GM13977 (cell line): ENCODE measurements at regions not wholly inside any gene's neighbourhood (a gene's known extent, or its start where the extent isn't known, plus 50 kb on each side); places are given as distances from the start of the nearest gene placed in this dataset.

Experiments
- DNase-seq: peaks from one replicate; pipeline ENCODE4 v3.0.0; 2012; ENCODE audit warnings: low spot score
- CTCF ChIP-seq: IDR thresholded peaks from 2 replicates; pipeline ENCODE4 v1.5.1; 2012; ENCODE audit warnings: mild to moderate bottlenecking, control low read depth; ENCODE audit not compliant: insufficient read depth; ENCODE audit errors: extremely low read depth, missing control alignments
- in situ Hi-C: fragments of 300-500 bp; cut with MboI; formaldehyde crosslinking; loops from one replicate; pipeline ENCODE4 v1.12.0; 2022; ENCODE audit warnings: low sequenced_read_pairs, low pct_unique_long_range_greater_than_20kb, mixed read lengths, inconsistent platforms; ENCODE audit not compliant: unreplicated experiment

GRCh38 chr13:40398065-40398464, 268.4 kb downstream of the FOXO1 start:
- in situ Hi-C loops: no loop called here
- DNase-seq: no peak
- TF ChIP-seq CTCF: no peak

DNA sequence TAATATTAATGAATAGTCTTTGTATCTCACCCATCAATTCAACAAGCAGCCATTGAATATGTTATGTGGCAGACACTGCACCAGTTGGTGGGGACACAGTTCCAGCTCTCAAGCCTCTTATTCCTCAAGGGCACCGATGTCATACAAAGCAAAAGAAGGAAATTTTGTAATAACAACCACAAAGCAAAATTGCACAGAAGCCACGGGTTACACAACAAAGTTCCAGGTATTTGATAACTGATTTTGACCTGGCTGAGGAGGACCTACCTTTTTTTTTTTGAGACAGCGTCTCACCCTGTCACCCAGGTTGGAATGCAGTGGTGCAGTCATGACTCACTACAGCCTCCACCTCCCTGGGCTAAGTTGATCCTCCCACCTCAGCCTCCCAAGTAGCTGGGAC, 266.7 kb downstream of the FOXO1 start:
- TF ChIP-seq CTCF: no peak
- in situ Hi-C loops: no loop called here
- DNase-seq: no peak

DNA sequence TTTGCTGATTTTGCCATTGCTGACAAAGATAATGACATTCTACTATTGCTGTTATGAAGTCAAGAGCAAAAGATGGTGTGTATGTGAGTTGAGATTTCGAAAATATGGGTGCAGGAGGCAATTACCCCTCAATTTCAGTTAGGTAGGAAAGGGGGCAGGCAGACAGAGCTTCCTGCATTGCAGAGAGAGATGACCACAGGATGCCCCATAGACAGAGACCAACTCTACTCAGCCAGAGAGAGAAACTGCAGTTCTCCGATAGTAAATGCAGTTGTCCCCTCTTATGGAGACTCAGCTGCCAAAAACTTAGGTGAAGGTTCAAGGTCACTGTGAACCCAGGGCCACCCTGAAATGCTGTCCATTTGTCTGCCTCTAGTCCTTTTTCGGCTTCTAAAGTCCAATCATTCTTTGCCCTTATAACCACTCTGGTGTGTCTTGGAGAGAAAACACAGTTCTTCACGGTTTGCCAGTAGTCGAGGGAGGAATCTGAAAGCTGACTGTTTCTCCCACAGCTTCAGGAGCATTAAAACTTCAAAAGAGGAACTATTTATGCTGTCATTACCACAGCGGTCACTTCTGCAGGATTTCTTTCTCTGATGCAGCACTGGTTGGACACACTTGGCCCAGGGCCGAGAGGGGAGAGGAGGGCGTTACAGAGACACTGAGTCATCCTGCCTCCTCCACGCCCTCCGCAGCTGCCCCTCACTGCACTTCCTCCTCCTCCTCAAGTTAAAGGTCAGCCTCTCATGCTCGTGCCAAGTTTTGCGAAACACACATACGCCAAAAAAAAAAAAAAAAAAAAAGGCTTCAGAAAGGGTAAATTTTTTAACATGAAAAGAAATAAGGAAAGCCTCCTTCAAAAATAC, 264.3 kb downstream of the FOXO1 start:
- no peak for TF ChIP-seq CTCF
- in situ Hi-C loops: no loop called here
- peak; percentile 56 for DNase-seq

GRCh38 chr13:40402931-40403431, 263.5 kb downstream of the FOXO1 start:
- in situ Hi-C loops: no loop called here
- DNase-seq: no peak
- no peak for TF ChIP-seq CTCF

DNA sequence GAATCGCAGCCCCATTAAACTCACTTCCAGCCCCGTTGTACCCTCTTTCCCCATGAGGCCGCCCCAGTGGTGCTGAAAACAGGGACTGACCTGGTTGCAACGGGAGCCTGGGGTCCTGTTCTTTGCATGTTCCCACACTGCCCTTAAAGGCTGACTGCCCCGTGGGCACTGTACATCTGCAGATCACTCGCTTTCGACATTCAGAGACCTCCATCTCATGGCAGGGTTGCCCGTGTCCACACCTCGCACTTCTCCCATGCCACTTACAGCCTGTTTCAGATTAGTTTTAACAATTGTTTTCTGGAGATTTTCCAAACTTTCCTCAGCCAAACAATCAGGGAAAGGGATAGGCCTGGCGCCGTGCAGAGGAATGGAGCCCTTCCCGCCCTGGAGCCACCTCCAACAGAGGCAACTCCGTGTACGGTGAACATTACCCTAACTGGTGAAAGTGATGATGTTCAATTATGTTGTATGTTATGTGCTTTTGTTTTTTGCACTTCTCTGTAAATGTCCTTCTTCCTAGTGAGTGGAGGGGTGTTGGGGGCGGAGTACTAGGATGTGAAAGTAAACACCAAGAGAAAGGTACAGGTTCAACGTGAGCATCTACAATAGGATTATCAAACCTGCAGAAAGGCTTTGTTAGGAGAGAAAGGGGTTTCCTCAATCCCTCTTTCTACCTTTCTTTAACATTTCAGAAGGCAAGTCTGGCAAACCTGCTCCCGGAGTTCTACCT, 262.8 kb downstream of the FOXO1 start:
- DNase-seq: no peak
- TF ChIP-seq CTCF: no peak
- in situ Hi-C loops: no loop called here

DNA sequence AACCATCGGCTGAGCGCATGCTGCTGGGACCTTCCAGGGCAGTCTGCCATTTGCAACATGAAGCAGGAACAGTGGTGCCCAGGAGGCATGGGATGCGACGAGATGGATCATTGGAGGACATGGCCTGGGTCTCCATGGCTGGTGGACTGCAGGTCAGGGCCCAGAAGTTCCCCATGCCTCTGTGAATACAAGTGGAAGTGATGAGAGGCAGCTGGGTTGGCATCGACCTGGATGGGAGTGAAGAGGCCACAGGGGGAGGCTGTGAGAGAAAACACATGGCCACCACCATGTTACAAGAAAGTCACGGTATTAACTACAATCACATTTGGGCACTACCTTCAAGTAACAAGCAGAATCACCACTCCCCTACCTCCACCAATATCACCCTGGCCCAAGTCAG, 262.0 kb downstream of the FOXO1 start:
- TF ChIP-seq CTCF: no peak
- DNase-seq: no peak
- in situ Hi-C loops: no loop called here
